ENCODE measurements at regions not wholly inside any gene's neighbourhood (a gene's known extent, or its start where the extent isn't known, plus 50 kb on each side); places are given as distances from the start of the nearest gene placed in this dataset.
"Not testable (repeated sequence)": the region's sequence is repeated elsewhere in the genome, so short reads cannot be mapped to it uniquely, and the experiment has no call there.

- ChIA-PET POLR2A (no interaction called here), CTCF (no interaction called here)
Measured at GRCh38 chr20:58045579-58045978, 182.9 kb downstream of the ANKRD60 start.

- ChIA-PET POLR2A (no interaction called here), CTCF (no interaction called here)
Measured at GRCh38 chr20:58044931-58045555, 183.4 kb downstream of the ANKRD60 start.

- POLR2A ChIA-PET: no interaction called here
- CTCF ChIA-PET: no interaction called here
Measured at GRCh38 chr20:58044286-58044685, 184.2 kb downstream of the ANKRD60 start.

GRCh38 chr20:58043236-58044140 lies 185.0 kb downstream of the ANKRD60 start:
- POLR2A ChIA-PET: no interaction called here
- CTCF ChIA-PET: no interaction called here

DNA sequence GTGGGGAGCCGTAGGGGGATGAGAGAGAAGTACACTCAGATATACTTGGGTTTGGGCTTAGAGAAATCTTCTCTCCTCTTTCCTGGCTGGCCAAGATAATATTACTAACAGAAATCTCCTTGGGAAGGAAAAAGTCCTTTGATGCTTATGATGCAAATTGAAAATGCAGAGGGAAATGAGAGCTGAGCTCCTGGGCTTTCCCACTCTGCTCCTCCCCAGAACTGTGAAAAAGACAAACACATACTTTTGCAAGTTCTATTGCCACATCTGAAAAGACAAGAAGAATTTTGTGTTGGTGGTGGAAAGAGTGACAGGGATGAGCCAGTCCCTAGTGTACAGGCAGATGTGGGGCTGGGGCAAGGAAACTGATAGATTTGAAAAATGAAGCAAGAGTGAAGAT lies 185.9 kb downstream of the ANKRD60 start:
- CTCF ChIA-PET: no interaction called here

DNA sequence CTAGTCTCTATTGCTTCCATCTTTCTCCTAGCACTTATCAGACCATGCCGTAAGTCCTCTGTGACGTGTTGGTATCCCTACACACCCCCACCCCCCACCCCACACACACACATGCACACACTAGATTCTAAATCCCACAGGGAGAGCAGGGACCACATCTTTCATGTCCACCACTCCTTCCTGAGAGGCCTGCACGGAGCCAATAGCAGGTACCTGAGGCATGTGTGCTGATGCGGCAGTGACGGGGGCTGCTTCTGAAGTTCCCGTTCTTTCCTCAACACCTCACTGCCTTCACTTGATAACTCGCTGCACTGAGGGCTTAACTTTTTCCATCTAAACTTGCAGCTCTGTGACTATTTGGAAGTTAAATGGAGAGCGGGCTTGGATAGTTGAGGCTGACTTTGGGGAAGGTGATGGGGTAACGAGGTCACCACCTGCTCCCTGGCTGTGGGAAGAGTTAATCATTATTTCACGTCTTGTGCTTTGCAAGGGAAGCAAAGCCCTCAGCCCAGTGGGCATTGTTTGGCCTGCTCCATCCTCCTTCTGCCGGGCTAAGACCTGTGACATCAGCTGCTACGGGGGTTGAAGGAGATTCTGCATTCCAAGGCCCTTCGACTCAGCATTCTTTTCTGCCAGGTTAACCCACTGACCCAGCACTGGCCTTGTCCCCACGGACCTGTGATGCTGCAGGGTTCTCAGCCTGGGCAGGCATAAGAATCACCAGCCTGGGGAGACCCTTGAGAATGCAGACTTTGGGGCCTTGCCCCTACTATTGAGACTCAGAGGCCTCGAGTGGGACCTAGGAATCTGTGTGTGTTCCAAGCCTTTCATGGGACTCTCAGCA lies 187.8 kb downstream of the ANKRD60 start:
- ChIA-PET CTCF (no interaction called here), POLR2A (no interaction called here)

More for the DNA sequence above, 185.9 kb downstream of the ANKRD60 start:
- POLR2A ChIA-PET: no interaction called here

DNA sequence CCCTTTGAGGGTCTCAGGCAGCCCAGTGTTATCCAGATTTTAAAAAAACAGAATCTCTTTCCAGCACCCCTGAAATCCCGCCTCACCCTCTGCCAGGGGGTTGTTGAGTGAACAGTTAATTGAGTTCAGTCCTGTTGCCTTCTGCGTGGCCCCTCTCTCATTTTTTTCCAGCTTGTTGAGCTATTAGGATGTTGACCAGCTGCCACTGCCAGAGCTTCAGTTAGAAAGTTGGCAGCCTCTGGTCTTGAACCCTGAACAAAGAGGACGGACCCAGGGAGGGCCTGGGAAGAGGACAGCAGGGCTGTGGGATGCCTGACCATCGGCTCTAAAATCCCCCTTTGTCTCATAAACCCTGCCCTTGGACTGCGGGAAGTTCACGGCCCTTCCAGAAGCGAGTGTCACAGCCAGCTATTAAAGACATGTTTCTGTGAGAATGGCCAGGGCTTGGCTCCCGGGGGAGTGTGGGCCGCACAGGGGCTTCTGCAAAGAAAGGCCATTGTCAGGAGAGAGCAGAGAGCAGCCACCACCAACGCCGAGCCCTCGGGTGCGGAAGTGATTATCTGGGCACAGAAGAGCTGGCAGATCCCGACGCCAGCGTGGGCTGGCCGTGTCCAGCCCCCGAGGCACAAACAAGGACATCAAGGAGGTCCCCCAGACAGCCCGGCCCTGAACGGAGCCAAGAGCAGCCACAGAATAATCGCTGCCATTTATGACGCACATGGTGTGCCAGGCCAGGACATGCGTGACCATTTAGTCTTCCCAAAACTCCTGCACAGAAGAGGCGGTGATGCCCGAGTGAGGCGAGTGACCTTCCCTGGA lies 189.0 kb downstream of the ANKRD60 start:
- ChIA-PET POLR2A (no interaction called here), CTCF (no interaction called here)

- CTCF ChIA-PET: no interaction called here
Measured at GRCh38 chr20:58038123-58038654, 190.3 kb downstream of the ANKRD60 start.

GRCh38 chr20:58037631-58038030 lies 190.8 kb downstream of the ANKRD60 start:
- ChIA-PET CTCF (no interaction called here), POLR2A (no interaction called here)

More at GRCh38 chr20:58038123-58038654, 190.3 kb downstream of the ANKRD60 start:
- POLR2A ChIA-PET: no interaction called here

GRCh38 chr20:58033026-58033536 lies 195.4 kb downstream of the ANKRD60 start:
- ChIA-PET CTCF (no interaction called here), POLR2A (no interaction called here)

DNA sequence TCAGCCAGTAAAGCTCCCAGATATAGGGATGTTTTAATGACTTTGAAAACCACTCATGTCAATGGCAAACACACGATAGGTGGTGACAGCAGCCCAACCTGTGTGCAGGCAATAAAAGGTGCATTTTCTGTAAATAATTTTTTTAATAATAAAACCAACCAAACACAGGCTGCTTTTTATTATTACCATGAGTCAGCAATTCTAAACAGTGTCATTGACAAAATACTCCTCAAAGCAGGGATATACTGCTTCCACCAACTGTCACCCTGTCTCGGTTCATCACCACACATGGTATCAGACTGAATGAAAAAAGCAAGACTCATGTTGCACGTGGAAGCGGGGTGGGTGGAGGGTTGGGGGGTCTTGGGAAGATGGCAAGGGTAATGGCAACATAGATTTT lies 195.9 kb downstream of the ANKRD60 start:
- ChIA-PET CTCF (no interaction called here), POLR2A (no interaction called here)

DNA sequence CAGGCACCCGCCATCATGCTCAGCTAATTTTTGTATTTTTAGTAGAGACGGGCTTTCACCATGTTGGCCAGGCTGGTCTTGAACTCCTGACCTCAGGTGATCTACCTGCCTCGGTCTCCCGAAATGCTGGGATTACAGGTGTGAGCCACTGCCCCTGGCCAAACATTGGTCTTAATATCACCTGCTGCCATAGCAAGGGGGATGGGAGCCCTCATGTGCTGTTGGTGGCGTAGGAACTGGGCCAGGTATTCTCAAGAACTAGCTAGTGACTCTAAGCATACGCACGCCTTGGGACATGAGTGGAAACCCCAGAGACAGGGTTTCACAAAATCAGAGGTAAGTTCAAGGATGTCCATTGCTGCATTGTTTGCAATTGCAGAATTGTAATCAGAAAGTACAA lies 197.1 kb downstream of the ANKRD60 start:
- CTCF ChIA-PET, POLR2A ChIA-PET: not testable (repeated sequence)

DNA sequence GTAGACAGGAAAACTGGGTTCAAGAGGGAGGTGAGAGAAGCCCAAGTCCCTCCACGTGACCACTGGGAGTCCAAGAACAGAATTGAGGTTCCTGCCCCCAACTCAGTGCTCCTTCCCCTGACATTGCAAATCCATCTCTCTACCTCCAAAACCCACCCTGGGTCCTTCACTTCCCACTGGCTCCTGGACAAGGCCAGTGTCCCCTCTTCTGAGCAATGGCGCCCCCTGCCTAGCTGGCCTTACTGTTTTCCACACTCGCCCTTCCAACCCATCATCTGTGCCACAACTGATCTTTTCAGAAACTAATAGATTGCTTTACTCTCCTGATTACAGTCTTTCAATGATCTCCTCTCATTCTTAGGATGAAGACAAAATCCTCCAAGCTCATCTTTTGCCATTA lies 200.3 kb downstream of the ANKRD60 start:
- CTCF ChIA-PET: no interaction called here
- POLR2A ChIA-PET: no interaction called here

- POLR2A ChIA-PET: no interaction called here
- CTCF ChIA-PET: no interaction called here
Measured at GRCh38 chr20:58026361-58026760, 202.1 kb downstream of the ANKRD60 start.

GRCh38 chr20:58025233-58025632 lies 203.2 kb downstream of the ANKRD60 start:
- CTCF ChIA-PET: no interaction called here
- POLR2A ChIA-PET: no interaction called here

DNA sequence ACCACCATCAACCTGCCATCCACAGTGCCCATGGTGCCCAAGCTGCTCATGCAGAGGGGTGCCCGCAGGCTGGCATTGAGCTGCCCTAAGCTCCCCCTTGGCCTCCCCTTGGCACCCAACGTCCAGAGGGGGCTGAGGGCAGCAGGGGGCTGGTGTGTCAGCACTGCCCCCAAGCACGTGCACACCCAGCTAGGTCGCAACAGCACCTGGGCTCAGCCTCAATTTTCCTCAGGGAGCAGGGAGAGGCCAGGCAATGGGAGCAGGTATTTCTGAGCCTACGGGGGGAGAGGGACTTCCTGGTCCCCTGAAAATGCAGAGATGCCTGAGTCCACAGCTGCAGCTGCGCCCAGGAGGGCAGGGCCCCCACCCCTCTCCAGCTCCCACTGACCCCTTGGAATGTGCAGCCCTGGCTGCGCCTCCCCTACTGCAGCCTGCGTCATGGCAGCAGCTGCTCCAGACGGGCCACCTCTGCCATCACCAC lies 204.2 kb downstream of the ANKRD60 start:
- ChIA-PET CTCF (no interaction called here), POLR2A (interaction anchor here (0.5 kb wide), 1 partner anchor 439 kb away, joined by 4 read pairs; no protein-coding TSS in a partner anchor)

DNA sequence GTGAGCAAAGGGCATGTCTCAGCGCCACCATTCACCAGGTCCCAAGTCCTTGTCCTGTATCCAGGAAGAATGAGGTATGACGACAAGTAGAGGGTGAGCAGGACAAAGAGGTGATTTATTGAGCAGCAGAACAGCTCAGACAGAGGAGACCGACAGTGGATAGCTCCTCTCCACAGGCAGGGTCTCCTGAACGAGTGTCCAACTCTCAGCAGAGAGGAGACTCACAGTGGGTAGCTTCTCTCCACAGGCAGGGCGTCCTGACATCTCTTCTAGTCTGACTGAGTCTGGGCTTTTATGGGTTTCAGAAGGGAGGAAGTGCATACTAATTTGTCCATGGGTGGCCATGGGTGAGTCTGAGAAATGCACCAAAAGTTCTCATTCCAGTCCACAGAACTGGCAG lies 204.7 kb downstream of the ANKRD60 start:
- POLR2A ChIA-PET: no interaction called here
- CTCF ChIA-PET: no interaction called here

- ChIA-PET CTCF (no interaction called here), POLR2A (no interaction called here)
Measured at GRCh38 chr20:58023346-58023745, 205.1 kb downstream of the ANKRD60 start.

GRCh38 chr20:58022711-58023110 lies 205.7 kb downstream of the ANKRD60 start:
- POLR2A ChIA-PET: no interaction called here
- CTCF ChIA-PET: no interaction called here

Data from activated CD8-positive, alpha-beta memory T cell treated with anti-CD3 and anti-CD28 coated beads for 36 hours (primary cell).